ENCODE measurements at regions not wholly inside any gene's neighbourhood (a gene's known extent, or its start where the extent isn't known, plus 50 kb on each side); places are given as distances from the start of the nearest gene placed in this dataset.
A peak's percentile ranks its signal among the peaks of the same experiment; 100 is the strongest.

GRCh38 chr12:20000229-20000849, 368.0 kb upstream of the PDE3A start:
- ChIA-PET POLR2A (ENCODE audit: unreplicated experiment) (no interaction called here), CTCF (no interaction called here)
- in situ Hi-C loops (cut with MboI; ENCODE audit: low sequenced_read_pairs) (no loop called here), intact Hi-C loops (cut with micrococcal nuclease) (no loop called here), dilution Hi-C loops (cut with HindIII; ENCODE audit: low sequenced_read_pairs, unreplicated experiment) (no loop called here)
- H3K4me2 ChIP-seq (ENCODE audit: low read depth, low read length), result no peak overlapping the region
- H3K27ac ChIP-seq (ENCODE audit: insufficient read depth, low read length), result no peak overlapping the region
- DNase-seq, result no peak
- peaks cover 7% of the 10 kb centered on the region for H3K4me1 ChIP-seq (ENCODE audit: control insufficient read depth, insufficient read depth, low read length)
- no peak overlapping the region for H4K5ac ChIP-seq (ENCODE audit: low read depth, low read length)
- H3K4me3 ChIP-seq (ENCODE audit: insufficient read depth, low read depth, low read length), result no peak overlapping the region
- H4K8ac ChIP-seq (ENCODE audit: low read depth in 2 of 2, low read length in 2 of 2), result no peak overlapping the region
- no peaks in the 10 kb centered on the region for H3K9me1 ChIP-seq (ENCODE audit: insufficient read depth, low read length)
- H3K18ac ChIP-seq (ENCODE audit: low read depth, low read length), result peak overlapping the region; percentile 35; the same call in 1 of the 2 replicates
- H4K20me1 ChIP-seq (ENCODE audit: insufficient read depth, low read length), result no peaks in the 10 kb centered on the region
- ATAC-seq (ENCODE audit: low read depth), result no peak
- H3K27me3 ChIP-seq (ENCODE audit: control insufficient read depth, insufficient read depth, low read length), result no peaks in the 10 kb centered on the region
- H2BK20ac ChIP-seq (ENCODE audit: low read depth, low read length), result no peak overlapping the region
- TF ChIP-seq NFE2L2 (IDR thresholded peaks at IDR 0.05; ENCODE audit: low read depth, low read length), result no peak
- no peak for TF ChIP-seq CEBPB (IDR thresholded peaks at IDR 0.05; ENCODE audit: low read depth, low read length)
- no peak overlapping the region for H3K4ac ChIP-seq (ENCODE audit: low read depth, low read length)
- H2BK5ac ChIP-seq (ENCODE audit: low read depth, low read length, poor library complexity, severe bottlenecking), result no peak overlapping the region
- no peak overlapping the region for H2AK9ac ChIP-seq (replicated peaks; ENCODE audit: low read depth, low read length, poor library complexity)
- no CpG with 5 or more reads among the region's 4 CpGs for WGBS, 2 experiments (ENCODE audit: extremely low coverage in 2 of 2, insufficient read length in 1 of 2)
- H3K56ac ChIP-seq (ENCODE audit: extremely low read depth, insufficient read depth, low read length), result no peak overlapping the region
- H2BK120ac ChIP-seq (ENCODE audit: low read depth, low read length), result no peak overlapping the region
- H2AFZ ChIP-seq (replicated peaks; ENCODE audit: low read length, poor library complexity), result no peak overlapping the region
- H3K9me3 ChIP-seq (ENCODE audit: control insufficient read depth, insufficient read depth, low read length), result no peaks in the 10 kb centered on the region
- H3K14ac ChIP-seq (replicated peaks; ENCODE audit: low read depth, low read length), result peak overlapping the region; percentile 58; the same call in 1 of the 2 replicates
- H4K91ac ChIP-seq (ENCODE audit: insufficient read depth, low read depth, low read length), result no peak overlapping the region
- H3K36me3 ChIP-seq (ENCODE audit: control insufficient read depth, insufficient read depth, low read length), result no peaks in the 10 kb centered on the region
- H2BK15ac ChIP-seq (ENCODE audit: low read depth, low read length), result no peak overlapping the region
- no peak overlapping the region for H2AK5ac ChIP-seq (ENCODE audit: low read depth, low read length)
- no peak overlapping the region for H3K9ac ChIP-seq (ENCODE audit: low read depth, low read length)
- BruUV-seq (replicated peaks), result no TSS peak
- no peaks in the 10 kb centered on the region for H3K79me1 ChIP-seq (ENCODE audit: low read depth in 1 of 2, low read length in 2 of 2)
- no peak overlapping the region for H3K23ac ChIP-seq (ENCODE audit: low read depth, low read length)
